IMR-90 (cell line): ENCODE measurements at regions not wholly inside any gene's neighbourhood (a gene's known extent, or its start where the extent isn't known, plus 50 kb on each side); places are given as distances from the start of the nearest gene placed in this dataset.
A peak's percentile ranks its signal among the peaks of the same experiment; 100 is the strongest.

Experiments used
- ATAC-seq: fragments of 200-7000 bp; cut with Tn5 transposase; 2 replicates; pipeline ENCODE4 v1.9.1; 2020; ENCODE audit warnings: low read depth, mild to moderate bottlenecking, moderate library complexity
- BruUV-seq: library from RNA; stranded (reverse); fragments of 400-500 nt; replicated peaks from 2 replicates; lab custom pipeline; 2021; lab: Mats Ljungman, UMichigan
- CTCF ChIA-PET: fragments of 300-600 bp; formaldehyde crosslinking; extraction: SDS; loops from one replicate; lab custom pipeline; 2021; ENCODE audit warnings: antibody characterized with exemption; lab: Yijun Ruan, JAX
- POLR2A ChIA-PET: fragments of 300-600 bp; sonication (Branson Sonifier 250); formaldehyde crosslinking; loops from one replicate; lab custom pipeline; 2022; ENCODE audit warnings: antibody characterized with exemption; ENCODE audit not compliant: unreplicated experiment; lab: Charles Lee
- DNase-seq: peaks from one replicate; pipeline ENCODE4 v3.0.0; 2013
- H2AFZ ChIP-seq: replicated peaks from 2 replicates; pipeline ENCODE3; 2013; ENCODE audit warnings: low read length, mild to moderate bottlenecking; ENCODE audit not compliant: poor library complexity
- H2AK5ac ChIP-seq: 2 replicates; pipeline ENCODE4 v1.6.1; 2013; ENCODE audit warnings: low read depth, low read length, inconsistent platforms
- H2AK9ac ChIP-seq: replicated peaks from 2 replicates; pipeline ENCODE3; 2013; ENCODE audit warnings: mild to moderate bottlenecking, low read depth, low read length, moderate library complexity; ENCODE audit not compliant: poor library complexity
- H2BK120ac ChIP-seq: 2 replicates; pipeline ENCODE4 v1.6.1; 2013; ENCODE audit warnings: low read depth, low read length, inconsistent platforms
- H2BK15ac ChIP-seq: 3 replicates; pipeline ENCODE4 v1.6.1; 2013; ENCODE audit warnings: low read depth, low read length, inconsistent platforms
- H2BK20ac ChIP-seq: 2 replicates; pipeline ENCODE4 v1.6.1; 2013; ENCODE audit warnings: low read depth, mild to moderate bottlenecking, inconsistent platforms, low read length, moderate library complexity
- H2BK5ac ChIP-seq: 2 replicates; pipeline ENCODE4 v1.6.1; 2013; ENCODE audit warnings: mild to moderate bottlenecking, low read depth, low read length, inconsistent platforms; ENCODE audit not compliant: poor library complexity, severe bottlenecking
- H3K14ac ChIP-seq: replicated peaks from 2 replicates; pipeline ENCODE4 v1.6.1; 2013; ENCODE audit warnings: low read depth, low read length, inconsistent platforms
- H3K18ac ChIP-seq: 2 replicates; pipeline ENCODE4 v1.6.1; 2013; ENCODE audit warnings: low read depth, low read length, control low read depth
- H3K23ac ChIP-seq: 2 replicates; pipeline ENCODE4 v1.6.1; 2013; ENCODE audit warnings: low read depth, low read length, inconsistent platforms
- H3K27ac ChIP-seq: 2 replicates; pipeline ENCODE4 v1.5.1; 2013; ENCODE audit warnings: mild to moderate bottlenecking, control low read depth, low read length; ENCODE audit not compliant: insufficient read depth
- H3K27me3 ChIP-seq: 2 replicates; pipeline ENCODE4 v1.6.1; 2013; ENCODE audit warnings: low read length; ENCODE audit not compliant: control insufficient read depth, insufficient read depth
- H3K36me3 ChIP-seq: 2 replicates; pipeline ENCODE4 v1.6.1; 2013; ENCODE audit warnings: low read length, mixed read lengths; ENCODE audit not compliant: control insufficient read depth, insufficient read depth
- H3K4ac ChIP-seq: 2 replicates; pipeline ENCODE4 v1.6.1; 2013; ENCODE audit warnings: low read depth, low read length, inconsistent platforms
- H3K4me1 ChIP-seq: 2 replicates; pipeline ENCODE4 v1.6.1; 2013; ENCODE audit warnings: low read length, mixed read lengths; ENCODE audit not compliant: control insufficient read depth, insufficient read depth
- H3K4me2 ChIP-seq: 2 replicates; pipeline ENCODE4 v1.6.1; 2013; ENCODE audit warnings: low read depth, mild to moderate bottlenecking, control low read depth, low read length, moderate library complexity
- H3K4me3 ChIP-seq: 2 replicates; pipeline ENCODE4 v1.5.1; 2013; ENCODE audit warnings: low read depth, mild to moderate bottlenecking, control low read depth, low read length, moderate library complexity; ENCODE audit not compliant: insufficient read depth
- H3K56ac ChIP-seq: 2 replicates; pipeline ENCODE4 v1.6.1; 2013; ENCODE audit warnings: low read length, inconsistent platforms; ENCODE audit not compliant: insufficient read depth; ENCODE audit errors: extremely low read depth
- H3K79me1 ChIP-seq, 2 experiments: 2 replicates each; pipeline ENCODE4 v1.6.1; 2013; ENCODE audit warnings: low read length in 2 of 2, inconsistent platforms in 1 of 2, low read depth in 1 of 2
- H3K9ac ChIP-seq: 2 replicates; pipeline ENCODE4 v1.6.1; 2013; ENCODE audit warnings: low read depth, low read length, control low read depth
- H3K9me1 ChIP-seq: 2 replicates; pipeline ENCODE4 v1.6.1; 2013; ENCODE audit warnings: low read length, inconsistent platforms; ENCODE audit not compliant: insufficient read depth
- H3K9me3 ChIP-seq: 2 replicates; pipeline ENCODE4 v1.6.1; 2013; ENCODE audit warnings: low read length; ENCODE audit not compliant: control insufficient read depth, insufficient read depth
- H4K20me1 ChIP-seq: 2 replicates; pipeline ENCODE4 v1.6.1; 2013; ENCODE audit warnings: low read length, inconsistent platforms; ENCODE audit not compliant: insufficient read depth
- H4K5ac ChIP-seq: 2 replicates; pipeline ENCODE4 v1.6.1; 2013; ENCODE audit warnings: mild to moderate bottlenecking, low read depth, low read length, control low read depth
- H4K8ac ChIP-seq, 2 experiments: 2 replicates each; pipeline ENCODE4 v1.6.1; 2013; ENCODE audit warnings: low read depth in 2 of 2, low read length in 2 of 2, control low read depth in 1 of 2, inconsistent platforms in 1 of 2
- H4K91ac ChIP-seq: 2 replicates; pipeline ENCODE4 v1.6.1; 2013; ENCODE audit warnings: low read depth, low read length, inconsistent platforms; ENCODE audit not compliant: insufficient read depth
- CHD1 ChIP-seq: IDR thresholded peaks from 2 replicates; pipeline ENCODE4 v1.6.1; 2012; ENCODE audit warnings: low read depth, low read length, improper control_type of control experiment
- CTCF ChIP-seq: conservative IDR thresholded peaks from 2 replicates; pipeline ENCODE4 v1.5.1; 2012; ENCODE audit warnings: mild to moderate bottlenecking, low read depth, low read length, improper control_type of control experiment
- MAZ ChIP-seq: IDR thresholded peaks from 2 replicates; pipeline ENCODE4 v1.6.1; 2012; ENCODE audit warnings: low read depth, mild to moderate bottlenecking, low read length, improper control_type of control experiment, moderate library complexity, borderline replicate concordance
- MXI1 ChIP-seq: IDR thresholded peaks from 2 replicates; pipeline ENCODE4 v1.6.1; 2012; ENCODE audit warnings: low read depth, mild to moderate bottlenecking, low read length, moderate library complexity, borderline replicate concordance
- NFE2L2 ChIP-seq: fragments of 150-350 bp; IDR thresholded peaks from 2 replicates; pipeline ENCODE4 v1.6.1; 2016; ENCODE audit warnings: low read depth, mild to moderate bottlenecking, low read length
- POLR2A ChIP-seq: IDR thresholded peaks from 2 replicates; pipeline ENCODE4 v1.6.1; 2012; ENCODE audit warnings: mild to moderate bottlenecking, low read depth, low read length
- RAD21 ChIP-seq: IDR thresholded peaks from 2 replicates; pipeline ENCODE4 v1.6.1; 2012; ENCODE audit warnings: low read length, improper control_type of control experiment
- RFX5 ChIP-seq: IDR thresholded peaks from 2 replicates; pipeline ENCODE4 v1.8.0; 2012; ENCODE audit warnings: low read depth, mild to moderate bottlenecking, low read length, moderate library complexity
- SMC3 ChIP-seq: fragments of 150-350 bp; IDR thresholded peaks from 2 replicates; pipeline ENCODE4 v1.6.1; 2016; ENCODE audit warnings: low read depth, mild to moderate bottlenecking, antibody characterized with exemption, low read length, moderate library complexity
- USF2 ChIP-seq: fragments of 150-350 bp; IDR thresholded peaks from 2 replicates; pipeline ENCODE4 v1.6.1; 2017; ENCODE audit warnings: mild to moderate bottlenecking, antibody characterized with exemption, low read length, low read depth
- WGBS, 2 experiments: methylation state at CpG; one replicate each; pipeline versions ENCODE4 v1.1.5 to v1.1.7; 2013; ENCODE audit warnings: missing lambda C conversion rate in 2 of 2; ENCODE audit not compliant: insufficient read length in 1 of 2; ENCODE audit errors: extremely low coverage in 2 of 2; 5-methylcytosine and 5-hydroxymethylcytosine counted together
- dilution Hi-C: fragments of 300-500 bp; cut with HindIII; formaldehyde crosslinking; loops from one replicate; pipeline ENCODE4 v1.14.3; 2018; ENCODE audit warnings: low sequenced_read_pairs; ENCODE audit not compliant: unreplicated experiment
- in situ Hi-C: fragments of 300-500 bp; cut with MboI; formaldehyde crosslinking; loops from 3 replicates; pipeline ENCODE4 v1.14.3; 2019; ENCODE audit warnings: low sequenced_read_pairs, inconsistent platforms, mixed read lengths
- intact Hi-C: fragments of 100-400 bp; cut with micrococcal nuclease; formaldehyde crosslinking; loops from 2 replicates; pipeline ENCODE4 v1.10.0; 2022

GRCh38 chr17:68763562-68763961 is 162.4 kb upstream of the FAM20A start:
- CTCF ChIA-PET, result interaction anchor here (0.7 to 1.1 kb wide), 2 partner anchors 8 to 211 kb away, joined by 3 read pairs; no protein-coding TSS in a partner anchor
- Histone ChIP-seq H3K14ac (no peak overlapping the region), H4K20me1 (no peaks in the 10 kb centered on the region), H2AK5ac (no peak overlapping the region), H2AFZ (no peak overlapping the region), H2BK5ac (no peak overlapping the region), H2AK9ac (no peak overlapping the region), H3K27ac (no peak overlapping the region), H3K9me1 (no peaks in the 10 kb centered on the region), H2BK20ac (no peak overlapping the region), H3K9ac (no peak overlapping the region), H4K5ac (no peak overlapping the region), H3K56ac (no peak overlapping the region), H3K36me3 (no peaks in the 10 kb centered on the region), H3K4me1 (no peaks in the 10 kb centered on the region), H3K18ac (no peak overlapping the region), H4K8ac (no peak overlapping the region), H3K9me3 (no peaks in the 10 kb centered on the region), H3K4me3 (no peak overlapping the region), H4K91ac (no peak overlapping the region), H3K79me1 (no peaks in the 10 kb centered on the region), H3K4ac (no peak overlapping the region), H3K23ac (no peak overlapping the region), H3K27me3 (no peaks in the 10 kb centered on the region), H2BK15ac (no peak overlapping the region), H2BK120ac (no peak overlapping the region), H3K4me2 (no peak overlapping the region)
- intact Hi-C loops, result loop anchor here (10.0 kb wide), 2 partner anchors 499 to 589 kb away; no protein-coding TSS in a partner anchor
- ATAC-seq (no peak), DNase-seq (peak; percentile 40)
- BruUV-seq, result no TSS peak
- POLR2A ChIA-PET, result no interaction called here
- in situ Hi-C loops, result loop anchor here (5.0 to 25.0 kb wide), 3 partner anchors 231 to 601 kb away; no protein-coding TSS in a partner anchor
- dilution Hi-C loops, result no loop called here
- whole genome bisulfite sequencing, 2 experiments, result no CpG with 5 or more reads among the region's 1 CpG
- TF ChIP-seq NFE2L2 (no peak), MAZ (no peak), RFX5 (no peak), RAD21 (no peak), POLR2A (no peak), USF2 (no peak), CHD1 (no peak), MXI1 (no peak), CTCF (no peak), SMC3 (no peak)
